ENCODE measurements at regions not wholly inside any gene's neighbourhood (a gene's known extent, or its start where the extent isn't known, plus 50 kb on each side); places are given as distances from the start of the nearest gene placed in this dataset.

GRCh38 chr7:12085516-12085915 is 125.6 kb upstream of the TMEM106B start:
- Histone ChIP-seq H3K9me2 (ENCODE audit: insufficient read depth) (no peaks in the 10 kb centered on the region), H3K79me2 (replicated peaks; ENCODE audit: insufficient read depth) (no peaks in the 10 kb centered on the region), H3K4me2 (no peak overlapping the region), H3K36me3 (ENCODE audit: insufficient read depth) (no peaks in the 10 kb centered on the region), H3K4me1 (ENCODE audit: insufficient read depth) (peaks cover 10% of the 10 kb centered on the region), H3K27me3 (ENCODE audit: insufficient read depth) (no peaks in the 10 kb centered on the region), H3K27ac (ENCODE audit: low read depth) (no peak overlapping the region), H3F3A (replicated peaks; ENCODE audit: low read depth) (no peaks in the 10 kb centered on the region), H3K4me3 (no peak overlapping the region), H4K20me1 (replicated peaks; ENCODE audit: insufficient read depth) (no peaks in the 10 kb centered on the region), H2AFZ (no peak overlapping the region)
- no peaks in the 10 kb centered on the region for H3K36me3 Mint-ChIP-seq (ENCODE audit: low read depth)
- H3K27ac Mint-ChIP-seq: peak overlapping the region; percentile 33
- TF ChIP-seq, protein P1, sequence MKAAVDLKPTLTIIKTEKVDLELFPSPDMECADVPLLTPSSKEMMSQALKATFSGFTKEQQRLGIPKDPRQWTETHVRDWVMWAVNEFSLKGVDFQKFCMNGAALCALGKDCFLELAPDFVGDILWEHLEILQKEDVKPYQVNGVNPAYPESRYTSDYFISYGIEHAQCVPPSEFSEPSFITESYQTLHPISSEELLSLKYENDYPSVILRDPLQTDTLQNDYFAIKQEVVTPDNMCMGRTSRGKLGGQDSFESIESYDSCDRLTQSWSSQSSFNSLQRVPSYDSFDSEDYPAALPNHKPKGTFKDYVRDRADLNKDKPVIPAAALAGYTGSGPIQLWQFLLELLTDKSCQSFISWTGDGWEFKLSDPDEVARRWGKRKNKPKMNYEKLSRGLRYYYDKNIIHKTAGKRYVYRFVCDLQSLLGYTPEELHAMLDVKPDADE (IDR thresholded peaks at IDR 0.05): no peak
- TF ChIP-seq JUNB (IDR thresholded peaks at IDR 0.05; ENCODE audit: unreplicated experiment) (no peak), NANOG (IDR thresholded peaks at IDR 0.05; ENCODE audit: borderline replicate concordance) (no peak), CREB1 (CRISPR knock-in tag; IDR thresholded peaks at IDR 0.05; ENCODE audit: low read depth) (no peak), CTCF (conservative IDR thresholded peaks at IDR 0.05; ENCODE audit: low read depth in 2 of 2) (no peak), ZNF114 (CRISPR knock-in tag; IDR thresholded peaks at IDR 0.05) (no peak)
- no peaks in the 10 kb centered on the region for H3K9me3 Mint-ChIP-seq
- ATAC-seq (no peak), DNase-seq (ENCODE audit: low spot score) (no peak)
- no peak overlapping the region for H3K4me3 Mint-ChIP-seq
- peaks cover 18% of the 10 kb centered on the region for H3K4me1 Mint-ChIP-seq
- H3K27me3 Mint-ChIP-seq (ENCODE audit: insufficient read depth, low read depth, poor library complexity): peaks cover 3% of the 10 kb centered on the region

DNA sequence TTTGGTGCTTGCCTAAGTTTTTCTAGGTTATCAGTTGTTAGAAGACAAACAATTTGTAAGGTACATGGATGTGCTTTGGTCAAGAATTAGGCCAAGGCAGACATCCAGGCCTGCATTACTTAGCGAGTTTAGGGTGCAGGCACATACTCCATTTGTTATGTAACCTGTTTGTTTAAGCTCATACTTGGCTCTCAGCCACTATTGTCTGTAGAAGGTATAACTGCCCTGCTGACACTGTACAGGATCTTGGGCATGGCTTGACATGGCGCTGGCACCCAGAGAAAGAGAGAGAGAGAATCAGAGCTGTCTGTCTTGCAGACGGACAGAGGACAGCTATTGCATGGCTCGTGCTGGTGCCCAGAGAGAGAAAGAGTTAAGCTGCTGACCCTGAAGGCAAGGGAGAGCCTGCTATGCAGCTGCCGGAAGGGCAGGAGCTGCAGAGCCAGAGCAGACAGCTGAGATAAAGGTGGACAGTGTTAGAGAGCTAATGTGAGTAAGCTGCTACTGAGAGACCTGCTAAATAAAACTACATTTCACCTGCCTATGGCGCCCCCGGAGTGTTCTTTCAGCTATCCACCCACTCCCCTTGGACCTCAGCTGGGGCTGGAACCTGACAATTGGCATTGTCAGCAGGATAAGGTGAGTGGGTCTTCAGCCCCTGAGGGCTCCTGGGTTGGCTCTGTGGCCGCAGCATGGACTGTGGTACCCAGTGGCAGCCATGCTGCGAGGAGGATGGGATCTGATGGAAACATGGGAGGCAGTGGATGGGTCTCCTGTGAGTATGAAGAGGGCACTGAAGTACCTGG is 120.9 kb upstream of the TMEM106B start:
- peaks cover 15% of the 10 kb centered on the region for H3K4me1 ChIP-seq (ENCODE audit: insufficient read depth)
- Mint-ChIP-seq H3K27me3 (ENCODE audit: insufficient read depth, low read depth, poor library complexity) (peaks cover 5% of the 10 kb centered on the region), H3K9me3 (no peaks in the 10 kb centered on the region), H3K27ac (no peak overlapping the region), H3K36me3 (ENCODE audit: low read depth) (no peaks in the 10 kb centered on the region), H3K4me3 (no peak overlapping the region), H3K4me1 (peaks cover 34% of the 10 kb centered on the region)
- H4K20me1 ChIP-seq (replicated peaks; ENCODE audit: insufficient read depth): no peaks in the 10 kb centered on the region
- no peak overlapping the region for H3K4me3 ChIP-seq
- H3K27ac ChIP-seq (ENCODE audit: low read depth): no peak overlapping the region
- no peaks in the 10 kb centered on the region for H3K79me2 ChIP-seq (replicated peaks; ENCODE audit: insufficient read depth)
- no peak for DNase-seq (ENCODE audit: low spot score)
- no peaks in the 10 kb centered on the region for H3K9me2 ChIP-seq (ENCODE audit: insufficient read depth)
- no peaks in the 10 kb centered on the region for H3F3A ChIP-seq (replicated peaks; ENCODE audit: low read depth)
- H3K4me2 ChIP-seq: no peak overlapping the region
- 0 out of 2 replicates have a peak overlapping the region, but pooled peaks have one; percentile 20 for H2AFZ ChIP-seq
- no peaks in the 10 kb centered on the region for H3K36me3 ChIP-seq (ENCODE audit: insufficient read depth)
- no peaks in the 10 kb centered on the region for H3K27me3 ChIP-seq (ENCODE audit: insufficient read depth)
- ATAC-seq: no peak
- TF ChIP-seq POLR2AphosphoS5 (IDR thresholded peaks at IDR 0.05; ENCODE audit: low read depth) (no peak), JUNB (IDR thresholded peaks at IDR 0.05; ENCODE audit: unreplicated experiment) (no peak), EZH2 (IDR thresholded peaks at IDR 0.05; ENCODE audit: low read depth, unreplicated experiment) (no peak), STAT1 (IDR thresholded peaks at IDR 0.05; ENCODE audit: unreplicated experiment) (no peak), ZNF114 (CRISPR knock-in tag; IDR thresholded peaks at IDR 0.05) (no peak), CREB1 (CRISPR knock-in tag; IDR thresholded peaks at IDR 0.05; ENCODE audit: low read depth) (no peak), CTCF (conservative IDR thresholded peaks at IDR 0.05; ENCODE audit: low read depth in 2 of 2) (no peak), EZH2phosphoT487 (IDR thresholded peaks at IDR 0.05; ENCODE audit: unreplicated experiment) (no peak)
- TF ChIP-seq, protein P1 (IDR thresholded peaks at IDR 0.05): no peak
- TF ChIP-seq, protein P2, sequence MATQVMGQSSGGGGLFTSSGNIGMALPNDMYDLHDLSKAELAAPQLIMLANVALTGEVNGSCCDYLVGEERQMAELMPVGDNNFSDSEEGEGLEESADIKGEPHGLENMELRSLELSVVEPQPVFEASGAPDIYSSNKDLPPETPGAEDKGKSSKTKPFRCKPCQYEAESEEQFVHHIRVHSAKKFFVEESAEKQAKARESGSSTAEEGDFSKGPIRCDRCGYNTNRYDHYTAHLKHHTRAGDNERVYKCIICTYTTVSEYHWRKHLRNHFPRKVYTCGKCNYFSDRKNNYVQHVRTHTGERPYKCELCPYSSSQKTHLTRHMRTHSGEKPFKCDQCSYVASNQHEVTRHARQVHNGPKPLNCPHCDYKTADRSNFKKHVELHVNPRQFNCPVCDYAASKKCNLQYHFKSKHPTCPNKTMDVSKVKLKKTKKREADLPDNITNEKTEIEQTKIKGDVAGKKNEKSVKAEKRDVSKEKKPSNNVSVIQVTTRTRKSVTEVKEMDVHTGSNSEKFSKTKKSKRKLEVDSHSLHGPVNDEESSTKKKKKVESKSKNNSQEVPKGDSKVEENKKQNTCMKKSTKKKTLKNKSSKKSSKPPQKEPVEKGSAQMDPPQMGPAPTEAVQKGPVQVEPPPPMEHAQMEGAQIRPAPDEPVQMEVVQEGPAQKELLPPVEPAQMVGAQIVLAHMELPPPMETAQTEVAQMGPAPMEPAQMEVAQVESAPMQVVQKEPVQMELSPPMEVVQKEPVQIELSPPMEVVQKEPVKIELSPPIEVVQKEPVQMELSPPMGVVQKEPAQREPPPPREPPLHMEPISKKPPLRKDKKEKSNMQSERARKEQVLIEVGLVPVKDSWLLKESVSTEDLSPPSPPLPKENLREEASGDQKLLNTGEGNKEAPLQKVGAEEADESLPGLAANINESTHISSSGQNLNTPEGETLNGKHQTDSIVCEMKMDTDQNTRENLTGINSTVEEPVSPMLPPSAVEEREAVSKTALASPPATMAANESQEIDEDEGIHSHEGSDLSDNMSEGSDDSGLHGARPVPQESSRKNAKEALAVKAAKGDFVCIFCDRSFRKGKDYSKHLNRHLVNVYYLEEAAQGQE (IDR thresholded peaks at IDR 0.05; ENCODE audit: unreplicated experiment): no peak
